ENCODE measurements at regions not wholly inside any gene's neighbourhood (a gene's known extent, or its start where the extent isn't known, plus 50 kb on each side); places are given as distances from the start of the nearest gene placed in this dataset.

DNA sequence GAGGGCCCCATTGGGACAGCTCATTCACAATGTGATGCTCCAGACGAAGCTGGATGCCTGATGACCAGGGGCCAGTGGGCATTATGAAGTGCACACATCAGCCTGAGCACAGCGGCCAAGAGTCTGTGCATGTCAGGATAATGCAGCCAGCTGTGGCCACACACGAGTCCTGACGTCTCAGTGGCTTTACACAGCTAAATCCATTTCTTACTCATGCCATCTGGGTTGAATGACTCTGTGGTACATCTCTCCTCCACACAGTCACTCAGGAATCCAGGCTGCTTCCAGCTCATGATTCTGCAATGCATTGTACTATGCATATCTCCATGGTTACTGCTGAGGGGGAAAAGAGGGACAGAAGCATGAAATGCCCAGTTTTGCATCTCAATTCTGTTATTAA is 123.6 kb downstream of the PRLHR start:
- no peak for DNase-seq (ENCODE audit: low read depth in 4 of 4, low spot score in 1 of 4)

DNA sequence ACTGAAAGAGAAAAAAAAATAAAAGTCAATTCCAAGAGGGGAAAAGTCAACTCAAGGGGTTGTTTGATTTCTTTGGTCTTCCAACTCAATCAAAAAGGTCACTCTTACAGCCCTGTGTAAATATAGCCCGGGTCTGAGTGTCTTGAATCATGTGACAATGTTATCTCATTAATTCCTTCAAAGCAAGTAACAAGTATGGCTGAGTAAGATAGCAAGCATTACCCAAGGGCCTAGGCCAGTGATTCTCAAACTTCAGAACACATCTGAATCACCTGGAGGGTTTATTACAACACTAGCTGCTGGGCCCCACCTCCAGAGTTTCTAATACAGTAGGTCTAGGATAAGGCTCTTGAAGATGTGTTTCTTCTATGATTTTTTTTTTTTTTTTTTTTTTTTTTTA is 125.0 kb downstream of the PRLHR start:
- DNase-seq (ENCODE audit: low read depth in 4 of 4, low spot score in 1 of 4) = no peak

DNA sequence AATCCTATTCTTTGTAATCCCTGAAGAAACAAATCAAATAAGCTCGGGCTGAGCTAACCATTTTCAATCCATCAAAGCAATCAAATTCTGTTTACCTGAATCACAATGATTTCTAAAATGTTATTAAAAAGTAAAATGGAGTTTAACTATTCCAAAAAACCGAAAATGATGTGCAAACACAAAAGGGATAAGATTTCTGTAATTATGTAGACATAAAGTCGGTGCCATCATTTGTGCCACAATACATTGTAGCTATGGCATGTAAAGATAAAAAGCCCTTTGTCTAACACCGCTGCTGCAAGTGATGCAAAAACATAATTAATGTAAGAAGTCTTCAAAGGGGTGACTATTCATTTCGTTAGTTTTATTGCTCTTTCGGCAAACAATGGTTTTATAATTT is 125.1 kb upstream of the FAM204A start:
- DNase-seq (ENCODE audit: low read depth in 4 of 4, low spot score in 1 of 4) = no peak

DNA sequence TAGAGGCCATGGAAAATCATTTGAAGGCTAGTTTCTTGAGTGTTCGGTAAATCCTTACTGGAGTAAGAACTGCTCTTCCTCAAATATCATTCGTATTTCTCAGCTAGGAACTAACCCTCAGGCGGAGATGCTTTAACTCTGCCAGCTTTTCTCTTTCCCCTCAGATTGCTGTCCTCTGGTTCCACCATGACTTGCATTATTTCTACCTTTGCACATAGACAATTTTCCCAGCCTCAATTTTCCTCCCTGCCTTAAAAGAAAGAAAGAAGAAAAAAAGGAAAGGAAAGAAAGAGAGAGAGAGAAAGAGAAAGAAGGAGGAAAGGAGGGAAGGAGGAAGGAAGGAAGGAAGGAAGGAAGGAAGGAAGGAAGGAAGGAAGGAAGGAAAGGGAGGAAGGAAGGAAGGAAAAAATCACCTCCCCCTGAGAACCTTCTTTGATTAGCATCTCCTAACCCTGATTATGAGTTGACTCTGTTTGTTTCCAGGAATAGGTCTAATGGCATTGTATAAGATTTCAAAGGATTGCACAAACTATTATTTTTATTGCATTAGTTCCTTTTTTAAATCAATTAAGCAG is 123.3 kb upstream of the FAM204A start:
- DNase-seq (ENCODE audit: low read depth in 4 of 4, low spot score in 1 of 4) = no peak

DNA sequence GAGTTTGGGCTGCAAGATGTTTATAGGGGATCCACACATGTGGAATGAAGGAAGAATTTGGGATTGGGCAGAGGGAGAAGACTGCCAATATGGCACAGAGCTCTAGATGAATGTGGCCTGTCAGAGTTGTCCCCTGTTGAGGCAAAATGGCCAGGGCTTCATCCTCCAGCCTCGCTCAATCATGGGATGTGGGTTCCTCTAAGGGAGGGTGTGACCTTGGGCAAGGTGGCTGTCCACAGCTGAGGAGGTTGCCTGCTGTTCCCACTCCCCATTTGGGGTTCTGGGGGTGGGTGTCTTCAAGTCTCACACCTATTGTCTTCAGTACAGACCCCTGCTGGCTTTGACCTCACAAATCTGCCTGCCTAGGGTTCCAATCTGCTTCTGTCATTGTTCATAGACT is 121.6 kb upstream of the FAM204A start:
- no peak for DNase-seq (ENCODE audit: low read depth in 4 of 4, low spot score in 1 of 4)

DNA sequence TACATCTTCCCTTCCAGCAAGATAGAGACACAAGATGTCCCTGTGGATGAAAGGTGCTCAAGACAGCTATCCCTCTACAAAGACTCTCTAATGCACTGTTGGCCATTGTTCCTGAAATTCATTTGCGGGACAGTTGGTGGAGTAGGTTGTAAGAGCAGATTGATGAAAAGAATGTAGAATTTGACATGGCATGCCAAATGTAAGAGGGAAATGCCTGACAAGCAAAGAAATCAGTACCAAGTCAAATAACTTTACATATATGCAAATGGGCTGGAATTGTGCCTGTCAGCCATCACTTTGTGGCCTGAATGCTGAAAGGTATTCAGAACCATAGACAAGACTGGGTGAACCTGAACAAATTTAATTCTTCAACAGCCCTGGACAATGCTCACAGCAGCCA is 120.3 kb upstream of the FAM204A start:
- DNase-seq (ENCODE audit: low read depth in 4 of 4, low spot score in 1 of 4) = no peak

DNA sequence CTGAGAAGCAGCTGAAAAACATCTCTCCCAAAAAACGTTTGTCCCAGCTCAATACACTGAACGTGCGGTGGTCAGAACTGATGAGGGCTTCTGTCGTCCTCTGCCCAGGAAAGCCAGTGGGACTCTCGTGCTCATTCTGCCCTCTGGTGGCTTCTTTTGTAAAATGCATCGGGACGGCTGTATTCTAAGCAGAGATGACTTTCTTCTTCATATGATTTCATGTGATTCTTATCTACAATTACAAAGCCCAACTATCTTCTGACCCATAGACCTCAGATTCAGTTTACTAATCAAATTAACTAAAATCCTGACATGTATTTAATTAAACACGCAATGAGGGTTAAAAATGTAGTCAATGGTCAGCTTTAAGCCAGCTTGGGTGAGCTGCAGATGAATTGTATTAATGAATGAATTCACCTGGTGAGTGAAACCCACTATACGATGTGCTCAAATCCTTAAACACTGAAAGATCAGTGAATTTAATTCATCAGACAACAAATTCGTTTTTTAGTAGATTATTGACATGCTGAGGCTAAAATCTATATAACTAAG is 117.6 kb upstream of the FAM204A start:
- peak; percentile 4 to 32 (median 13) for DNase-seq (ENCODE audit: low read depth in 4 of 4, low spot score in 1 of 4)

DNA sequence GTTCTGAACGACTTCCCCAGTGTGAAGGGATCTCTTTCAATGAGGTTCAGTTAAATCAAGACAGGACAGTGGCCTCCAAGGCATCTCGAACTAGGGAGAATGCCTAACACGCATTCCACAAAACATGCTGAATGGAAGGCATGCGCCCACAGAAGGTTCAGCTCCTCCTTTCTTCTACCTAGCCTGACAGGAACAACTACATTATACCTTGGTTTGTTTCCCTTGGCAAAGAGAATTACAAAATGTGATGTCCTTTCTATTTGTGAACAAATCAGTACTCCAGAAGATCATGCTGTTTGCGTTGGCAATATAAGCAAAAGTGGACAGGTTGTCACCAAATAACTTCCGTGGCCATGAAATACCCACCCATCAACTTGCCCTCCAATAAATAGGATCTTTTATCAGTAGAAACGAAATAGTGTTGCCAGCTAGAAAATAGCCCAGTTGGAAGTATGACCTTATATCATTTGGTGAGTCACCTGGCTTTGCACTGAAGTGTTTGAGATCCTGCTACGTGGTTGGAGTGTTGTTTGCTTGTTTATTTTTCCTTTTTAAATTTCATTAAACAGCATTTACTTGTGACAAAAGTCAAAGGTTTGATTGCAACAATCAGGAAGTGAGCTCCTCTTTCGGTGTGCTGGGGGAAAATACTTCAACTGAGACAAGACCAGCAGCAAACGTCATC is 117.0 kb upstream of the FAM204A start:
- DNase-seq (ENCODE audit: low read depth in 4 of 4, low spot score in 1 of 4) = no peak

DNA sequence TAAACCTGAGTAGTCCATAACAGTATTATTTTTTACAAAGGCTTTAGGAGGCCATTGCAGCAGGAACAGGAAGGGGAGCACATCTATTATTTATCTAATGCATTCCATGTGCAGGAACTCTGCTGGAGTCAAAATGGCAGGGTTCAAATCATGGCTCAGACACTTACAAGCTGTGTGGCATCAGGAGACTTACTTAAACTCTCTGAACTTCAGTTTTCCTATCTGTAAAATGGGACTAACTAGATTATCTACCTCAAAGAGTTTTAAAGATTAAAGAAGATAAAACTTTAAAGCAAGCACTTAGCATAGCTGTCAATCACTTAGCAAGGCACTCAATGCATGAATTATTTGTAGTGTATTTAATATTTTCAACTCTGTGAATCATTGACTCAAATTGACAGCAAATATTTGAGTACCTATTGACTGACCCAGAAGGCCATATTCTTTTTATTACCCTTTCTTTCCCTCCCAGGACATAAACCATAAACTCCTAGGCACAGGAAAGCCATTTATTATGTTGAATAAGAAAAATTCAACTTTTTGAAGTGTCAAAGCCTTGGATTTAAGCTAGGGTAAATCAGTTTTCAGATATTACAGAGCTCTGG is 115.8 kb upstream of the FAM204A start:
- no peak for DNase-seq (ENCODE audit: low read depth in 4 of 4, low spot score in 1 of 4)

DNA sequence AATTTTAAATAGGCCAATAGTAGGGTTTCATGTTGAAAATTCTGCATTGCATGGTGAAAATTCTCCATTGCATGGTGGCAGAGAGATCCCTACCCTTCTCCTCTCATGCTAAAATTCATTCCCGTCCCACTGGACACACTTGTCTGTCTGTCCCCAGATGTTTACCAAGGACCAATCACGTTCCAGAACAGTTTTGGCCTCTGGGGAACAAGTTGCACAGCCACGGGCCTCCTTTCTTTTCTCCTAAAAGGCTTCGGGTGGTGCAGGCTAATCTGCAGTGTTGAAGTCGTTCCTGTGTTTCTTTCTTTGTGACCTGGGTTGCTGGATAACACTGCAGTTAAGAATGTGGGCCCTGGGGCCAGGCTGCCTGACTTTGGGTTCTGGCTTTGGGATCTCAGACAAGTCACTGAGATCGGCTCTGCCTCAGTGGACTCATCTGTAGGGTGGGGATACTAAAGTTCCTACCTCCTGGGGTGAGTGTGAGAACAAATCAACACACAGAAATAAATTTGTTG is 113.1 kb upstream of the FAM204A start:
- DNase-seq (ENCODE audit: low read depth in 4 of 4, low spot score in 1 of 4) = no peak

DNA sequence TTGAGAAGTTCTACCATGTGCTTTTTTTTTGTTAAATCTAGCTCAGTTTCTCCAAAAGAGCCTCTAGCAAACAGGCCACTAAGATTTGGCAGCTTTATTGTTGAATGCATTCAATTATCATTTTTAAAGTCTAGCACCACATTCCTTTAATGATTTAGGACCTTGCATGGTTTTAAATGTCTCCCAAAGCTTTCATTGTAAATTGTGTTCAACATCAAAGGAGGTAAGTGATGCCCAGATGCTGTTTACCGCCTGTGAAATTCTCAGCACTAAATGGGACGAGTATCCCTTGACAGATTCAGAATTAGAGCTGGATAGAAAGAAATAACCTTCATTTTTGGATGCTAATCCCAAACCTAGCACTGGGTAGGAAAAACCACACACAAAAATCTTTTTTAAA is 112.1 kb upstream of the FAM204A start:
- no peak for DNase-seq (ENCODE audit: low read depth in 4 of 4, low spot score in 1 of 4)

DNA sequence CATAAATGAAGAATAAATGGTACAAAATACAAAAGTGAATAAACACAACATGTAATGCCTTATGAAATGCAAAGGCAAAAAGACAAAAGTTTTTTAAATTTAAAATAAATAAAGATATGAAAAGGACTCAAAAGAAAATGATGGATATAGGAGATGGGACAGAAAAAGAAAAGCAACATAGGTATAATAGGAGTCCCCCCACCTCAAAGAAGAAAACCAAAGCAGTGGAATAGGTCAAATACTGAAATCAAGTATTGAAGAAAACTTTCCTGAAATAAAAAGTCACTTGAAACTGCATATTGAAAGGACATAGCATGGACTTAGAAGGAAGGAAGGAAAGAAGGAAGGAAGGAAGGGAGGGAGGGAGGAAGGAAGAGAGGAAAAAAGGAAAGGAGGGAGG is 110.0 kb upstream of the FAM204A start:
- no peak for DNase-seq (ENCODE audit: low read depth in 4 of 4, low spot score in 1 of 4)

DNA sequence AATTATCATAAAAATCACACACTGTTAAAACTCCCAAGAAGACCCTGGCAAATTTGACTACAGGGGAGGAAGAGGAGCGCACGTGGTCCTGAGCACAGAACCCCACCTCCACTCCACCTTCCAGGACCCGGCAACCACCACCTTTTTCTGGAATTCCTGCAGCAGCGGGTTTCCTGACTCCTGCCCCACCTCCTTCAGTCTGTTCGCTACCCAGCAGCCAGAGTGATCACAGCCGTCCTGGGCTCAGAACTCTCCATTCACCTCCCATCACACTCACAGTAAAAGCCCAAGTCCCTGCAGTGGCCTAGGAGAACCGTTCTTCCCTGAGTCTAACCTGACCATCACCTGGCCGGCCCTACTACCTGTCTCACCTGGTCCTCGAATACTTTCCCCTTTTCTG is 107.4 kb upstream of the FAM204A start:
- no peak for DNase-seq (ENCODE audit: low read depth in 4 of 4, low spot score in 1 of 4)

DNA sequence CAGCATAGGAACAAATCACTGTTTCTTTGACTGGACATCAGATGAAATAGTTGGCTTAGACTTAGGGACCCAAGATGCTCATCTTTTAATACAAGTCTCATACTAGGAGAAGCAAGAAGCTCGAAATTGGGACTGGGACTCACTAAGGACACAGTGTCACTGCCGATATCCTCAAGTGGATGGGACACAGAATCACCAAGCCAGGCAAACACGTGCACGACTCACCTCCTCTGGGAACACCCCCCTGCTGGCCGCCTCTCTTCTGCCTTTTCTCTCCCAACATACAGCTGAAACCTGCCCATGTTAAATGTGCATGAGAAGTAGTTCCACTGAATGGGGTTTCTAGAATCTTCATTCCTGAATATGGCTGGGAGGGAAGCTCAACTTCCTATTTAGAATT is 106.6 kb upstream of the FAM204A start:
- no peak for DNase-seq (ENCODE audit: low read depth in 4 of 4, low spot score in 1 of 4)

DNA sequence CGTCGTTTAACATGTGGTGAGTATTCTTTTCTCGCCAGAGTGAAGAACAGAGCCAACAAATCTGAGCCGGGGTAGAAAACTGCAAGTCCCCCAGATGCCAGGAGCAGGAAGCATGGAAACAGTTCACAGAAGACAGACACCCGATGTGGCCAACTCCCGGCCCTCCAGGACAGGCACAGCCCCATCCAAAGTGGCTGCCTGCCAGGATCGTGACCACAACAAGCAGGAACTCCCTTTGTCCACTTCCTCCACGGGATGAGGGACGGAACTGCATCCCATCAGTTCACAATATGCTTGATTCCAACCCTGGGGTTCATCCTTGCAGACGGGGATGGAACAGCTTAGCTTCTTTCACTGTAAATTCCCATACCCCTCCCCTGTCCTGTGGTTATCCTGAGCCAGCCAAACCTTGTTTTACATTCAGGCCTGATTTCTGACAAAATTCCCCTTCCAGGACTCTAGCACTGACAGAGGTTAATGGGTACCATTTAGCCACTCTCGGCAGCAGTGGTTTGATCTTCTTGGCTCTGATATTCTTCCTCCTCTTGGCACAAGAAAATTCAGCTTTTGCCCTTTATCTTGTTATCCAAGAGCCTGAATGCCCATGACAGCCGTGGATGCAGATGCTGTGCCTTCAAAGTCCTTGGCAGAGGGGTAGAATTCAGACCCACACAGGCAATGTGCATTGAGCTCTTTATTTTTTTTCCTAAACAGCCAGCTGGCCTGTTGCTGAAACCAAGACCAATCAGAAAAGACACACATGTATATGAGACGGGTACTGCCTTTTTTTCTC is 105.5 kb upstream of the FAM204A start:
- DNase-seq (ENCODE audit: low read depth in 4 of 4, low spot score in 1 of 4) = no peak

DNA sequence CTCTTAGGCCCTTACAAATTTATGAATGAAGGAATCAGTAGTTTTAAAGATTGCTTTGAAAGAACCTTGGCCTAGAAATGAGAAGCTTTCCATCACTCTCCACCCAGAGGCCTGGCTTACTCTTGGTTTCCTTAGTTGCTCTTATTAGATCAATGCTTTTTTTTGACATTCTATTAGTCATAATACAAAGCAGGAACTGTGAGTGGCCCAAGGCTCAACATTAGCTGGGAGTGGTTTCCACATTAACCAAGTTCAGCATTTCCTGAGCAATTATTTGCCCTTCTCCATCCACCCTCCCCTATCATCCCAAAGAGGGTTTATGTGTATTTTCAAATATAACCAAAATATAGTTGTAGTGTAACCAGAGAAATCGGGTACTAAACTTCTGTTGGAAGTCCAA is 103.4 kb upstream of the FAM204A start:
- DNase-seq (ENCODE audit: low read depth in 4 of 4, low spot score in 1 of 4) = no peak

DNA sequence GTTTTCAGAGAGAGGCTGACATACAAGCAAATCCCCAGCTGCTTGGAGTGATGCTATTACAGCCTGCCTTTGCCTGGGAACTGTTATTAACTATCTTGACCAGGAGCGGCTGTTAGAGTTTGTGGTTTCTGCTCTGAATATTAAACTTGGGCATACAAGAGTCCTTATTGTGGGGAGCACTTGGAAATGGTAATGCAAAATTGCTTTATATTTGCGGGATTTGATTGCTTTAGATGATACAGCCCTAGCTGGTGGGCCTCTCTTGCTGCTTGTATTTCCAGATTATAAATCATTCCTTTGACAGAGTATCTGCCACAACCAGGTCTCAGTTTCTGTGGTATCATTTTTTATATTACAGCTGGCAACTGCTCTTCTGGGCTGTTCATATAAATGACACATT is 101.9 kb upstream of the FAM204A start:
- DNase-seq (ENCODE audit: low read depth in 4 of 4, low spot score in 1 of 4) = no peak

DNA sequence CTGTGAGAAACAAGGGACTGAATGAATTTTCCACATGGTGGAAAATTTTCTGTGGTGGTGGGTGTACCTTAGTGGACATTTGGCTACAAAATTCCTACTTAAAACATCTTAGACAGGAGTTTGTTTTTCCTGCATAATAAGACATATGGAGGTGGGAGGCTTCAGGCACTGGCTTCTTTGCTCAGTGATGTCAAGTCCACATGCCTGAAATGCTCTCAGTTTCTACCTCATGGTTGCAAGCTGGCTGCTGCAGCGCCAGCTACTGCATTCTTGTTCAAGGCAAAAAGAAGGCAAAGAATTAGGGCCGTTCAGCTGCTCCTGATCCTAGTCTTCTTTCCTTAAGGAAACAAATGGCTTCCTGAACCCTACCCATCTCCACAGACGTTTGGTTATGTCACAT is 99.9 kb upstream of the FAM204A start:
- DNase-seq (ENCODE audit: low read depth in 4 of 4, low spot score in 1 of 4) = no peak

DNA sequence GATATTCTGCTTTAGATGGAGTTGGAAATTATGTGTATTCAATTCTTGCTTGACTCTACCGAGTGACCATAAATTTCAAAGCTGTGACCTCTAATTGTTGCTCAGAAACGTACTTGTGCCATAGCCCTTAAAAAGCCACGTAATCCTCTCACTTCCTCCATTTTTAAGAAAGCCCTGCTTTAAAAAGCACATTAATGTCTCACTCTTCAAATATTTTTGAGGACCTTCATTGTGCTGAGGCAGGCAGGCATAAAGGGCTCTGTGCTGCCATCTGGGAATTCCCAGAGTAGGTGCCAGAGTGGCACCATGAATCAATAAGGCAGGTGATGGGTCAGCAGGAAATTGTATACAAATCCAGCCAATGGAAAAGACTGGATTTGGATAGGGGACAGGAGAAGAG is 97.7 kb upstream of the FAM204A start:
- DNase-seq (ENCODE audit: low read depth in 4 of 4, low spot score in 1 of 4) = no peak

DNA sequence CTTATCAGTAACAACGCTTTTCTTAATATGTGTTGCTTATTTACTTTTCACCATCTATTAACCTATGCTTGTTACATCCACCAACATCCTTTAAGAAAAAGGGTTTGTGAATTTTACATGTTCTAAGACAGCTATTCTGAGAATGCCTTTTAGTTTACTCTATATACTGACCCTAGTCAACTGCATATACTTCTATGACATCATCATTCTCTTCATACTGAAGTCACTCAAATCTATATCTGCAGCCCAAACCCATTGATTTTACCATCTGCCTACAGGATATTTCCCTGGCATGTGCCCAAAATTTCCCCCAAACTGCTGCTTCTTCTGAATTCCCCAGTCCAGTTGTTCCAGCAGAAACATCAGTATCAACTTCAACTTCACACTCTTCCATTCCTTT is 94.6 kb upstream of the FAM204A start:
- no peak for DNase-seq (ENCODE audit: low read depth in 4 of 4, low spot score in 1 of 4)

DNA sequence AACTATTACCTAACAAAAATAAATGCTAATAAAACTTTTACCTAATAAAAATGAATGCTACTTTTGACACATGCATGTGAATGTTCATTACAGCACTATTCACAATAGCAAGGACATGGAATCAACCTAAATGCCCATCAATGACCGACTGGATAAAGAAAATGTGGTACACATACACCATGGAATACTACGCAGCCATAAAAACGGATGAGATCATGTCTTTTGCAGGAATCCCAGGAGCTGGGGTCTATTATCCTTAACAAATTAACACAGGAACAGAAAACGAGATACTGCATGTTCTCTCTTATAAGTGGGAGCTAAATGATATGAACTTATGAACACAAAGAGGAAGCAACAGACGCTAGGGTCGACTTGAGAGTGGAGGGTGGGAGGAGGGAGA is 88.1 kb upstream of the FAM204A start:
- no peak for DNase-seq (ENCODE audit: low read depth in 4 of 4, low spot score in 1 of 4)
